Effector memory CD8-positive, alpha-beta T cell (primary cell): ENCODE measurements at regions not wholly inside any gene's neighbourhood (a gene's known extent, or its start where the extent isn't known, plus 50 kb on each side); places are given as distances from the start of the nearest gene placed in this dataset.

Source experiments
- ATAC-seq: fragments of 150-1000 bp; cut with Tn5 transposase; replicated peaks from 2 replicates; pipeline ENCODE4 v1.10.0; 2021; ENCODE audit warnings: mild to moderate bottlenecking, moderate library complexity
- DNase-seq, 3 experiments: peaks; one replicate each; pipeline ENCODE4 v3.0.0; 2021
- H3K27ac Mint-ChIP-seq, 2 donors: one replicate each; pipeline ENCODE4 v1.8.0; 2022; ENCODE audit warnings: mild to moderate bottlenecking in 2 of 2, mixed read lengths in 2 of 2, moderate library complexity in 2 of 2
- H3K27me3 Mint-ChIP-seq, 2 donors: one replicate each; pipeline ENCODE4 v1.8.0; 2022; ENCODE audit warnings: mixed read lengths in 2 of 2
- H3K36me3 Mint-ChIP-seq: one replicate; pipeline ENCODE4 v1.8.0; 2022; ENCODE audit warnings: mild to moderate bottlenecking, moderate library complexity, mixed read lengths; ENCODE audit not compliant: insufficient read depth
- H3K4me1 Mint-ChIP-seq, 2 donors: one replicate each; pipeline ENCODE4 v1.8.0; 2022; ENCODE audit warnings: low read depth in 2 of 2, mixed read lengths in 2 of 2
- H3K4me3 Mint-ChIP-seq, 2 donors: one replicate each; pipeline ENCODE4 v1.8.0; 2022; ENCODE audit warnings: mild to moderate bottlenecking in 2 of 2, mixed read lengths in 2 of 2, moderate library complexity in 2 of 2
- H3K9me3 Mint-ChIP-seq, 2 donors: one replicate each; pipeline ENCODE4 v1.8.0; 2022; ENCODE audit warnings: mixed read lengths in 2 of 2

GRCh38 chr11:18994860-18995259 is 55.6 kb upstream of the MRGPRX1 start:
- H3K4me1 Mint-ChIP-seq = no peaks in the 10 kb centered on the region
- no peak for ATAC-seq
- H3K27ac Mint-ChIP-seq = no peak overlapping the region
- H3K4me3 Mint-ChIP-seq = no peak overlapping the region
- no peak for DNase-seq
- no peaks in the 10 kb centered on the region for H3K36me3 Mint-ChIP-seq
- H3K9me3 Mint-ChIP-seq = peaks cover 8 to 9% of the 10 kb centered on the region in 2 donors
- H3K27me3 Mint-ChIP-seq = peaks cover 54 to 65% of the 10 kb centered on the region in 2 donors
